GM21528 (cell line): ENCODE measurements at regions not wholly inside any gene's neighbourhood (a gene's known extent, or its start where the extent isn't known, plus 50 kb on each side); places are given as distances from the start of the nearest gene placed in this dataset.
"Not testable (repeated sequence)": the region's sequence is repeated elsewhere in the genome, so short reads cannot be mapped to it uniquely, and the experiment has no call there.

Experiments used
- ATAC-seq: cut with Tn5 transposase; IDR thresholded peaks from one replicate; pipeline ENCODE4 v1.9.1; 2021; ENCODE audit warnings: mild to moderate bottlenecking, moderate library complexity; ENCODE audit not compliant: unreplicated experiment, low FRiP score

GRCh38 chr14:77985211-77985615 lies 185.0 kb upstream of the NRXN3 start:
- no peak for ATAC-seq

GRCh38 chr14:77986773-77987172 lies 183.4 kb upstream of the NRXN3 start:
- no peak for ATAC-seq

- no peak for ATAC-seq
These were observed 181.9 kb upstream of the NRXN3 start for GRCh38 chr14:77988096-77988870.

GRCh38 chr14:77988970-77989369 lies 181.2 kb upstream of the NRXN3 start:
- no peak for ATAC-seq

- no peak for ATAC-seq
These were observed 180.7 kb upstream of the NRXN3 start for GRCh38 chr14:77989441-77989991.

- ATAC-seq, result no peak
These were observed 179.8 kb upstream of the NRXN3 start for GRCh38 chr14:77990337-77990736.

GRCh38 chr14:77991128-77991772 lies 178.9 kb upstream of the NRXN3 start:
- ATAC-seq, result no peak

GRCh38 chr14:78005325-78005724 lies 164.8 kb upstream of the NRXN3 start:
- no peak for ATAC-seq

- no peak for ATAC-seq
These were observed 163.0 kb upstream of the NRXN3 start for GRCh38 chr14:78007160-78007559.

- ATAC-seq, result no peak
These were observed 159.5 kb upstream of the NRXN3 start for GRCh38 chr14:78010688-78011087.

GRCh38 chr14:78013911-78014310 lies 156.3 kb upstream of the NRXN3 start:
- ATAC-seq, result not testable (repeated sequence)

GRCh38 chr14:78016532-78016931 lies 153.6 kb upstream of the NRXN3 start:
- no peak for ATAC-seq

- no peak for ATAC-seq
These were observed 151.9 kb upstream of the NRXN3 start for GRCh38 chr14:78018283-78018682.

- ATAC-seq, result peak; percentile 89
These were observed 148.1 kb upstream of the NRXN3 start for GRCh38 chr14:78022059-78022458.

GRCh38 chr14:78023112-78023511 lies 147.1 kb upstream of the NRXN3 start:
- no peak for ATAC-seq

GRCh38 chr14:78028471-78028870 lies 141.7 kb upstream of the NRXN3 start:
- ATAC-seq, result no peak

- ATAC-seq, result no peak
These were observed 140.4 kb upstream of the NRXN3 start for GRCh38 chr14:78029601-78030372.

GRCh38 chr14:78043349-78043748 lies 126.8 kb upstream of the NRXN3 start:
- ATAC-seq, result no peak

GRCh38 chr14:78048120-78048519 lies 122.1 kb upstream of the NRXN3 start:
- no peak for ATAC-seq

GRCh38 chr14:78056890-78057289 lies 113.3 kb upstream of the NRXN3 start:
- not testable (repeated sequence) for ATAC-seq

- no peak for ATAC-seq
These were observed 99.8 kb upstream of the NRXN3 start for GRCh38 chr14:78070344-78070743.
